OCI-LY3 (cell line): ENCODE measurements at regions not wholly inside any gene's neighbourhood (a gene's known extent, or its start where the extent isn't known, plus 50 kb on each side); places are given as distances from the start of the nearest gene placed in this dataset.

Experiments
- CTCF ChIP-seq: fragments of 200-600, 300-600 bp; sonication (generic); IDR thresholded peaks from 2 replicates; pipeline ENCODE4 v1.5.1; 2014; ENCODE audit warnings: antibody characterized with exemption, low read length, low read depth
- EZH2phosphoT487 ChIP-seq: fragments of 200-600 bp; shearing (Covaris generic); IDR thresholded peaks from 2 replicates; pipeline ENCODE4 v1.6.1; 2018; ENCODE audit warnings: antibody characterized with exemption, mixed run types, low read depth

GRCh38 chr3:137335478-137335877 is 377.7 kb downstream of the IL20RB start:
- TF ChIP-seq CTCF (no peak), EZH2phosphoT487 (no peak)
